ENCODE measurements at regions not wholly inside any gene's neighbourhood (a gene's known extent, or its start where the extent isn't known, plus 50 kb on each side); places are given as distances from the start of the nearest gene placed in this dataset.

- no peak overlapping the region for H3K4me3 ChIP-seq (ENCODE audit: low read length, poor library complexity, severe bottlenecking)
- TF ChIP-seq CTCF (conservative IDR thresholded peaks at IDR 0.05; ENCODE audit: low read length) = no peak
- TF ChIP-seq EZH2phosphoT487 (IDR thresholded peaks at IDR 0.05; ENCODE audit: borderline replicate concordance) = no peak
- H3K4me2 ChIP-seq (ENCODE audit: low read depth, low read length, poor library complexity, severe bottlenecking) = no peak overlapping the region
- H4K20me1 ChIP-seq (ENCODE audit: insufficient read depth, low read length, poor library complexity, severe bottlenecking) = no peaks in the 10 kb centered on the region
- no peaks in the 10 kb centered on the region for H3K9me2 ChIP-seq (replicated peaks; ENCODE audit: low read depth, low read length)
- H3F3A ChIP-seq (ENCODE audit: low read depth) = no peaks in the 10 kb centered on the region
- H2AFZ ChIP-seq (ENCODE audit: low read length) = no peak overlapping the region
- no peaks in the 10 kb centered on the region for H3K79me2 ChIP-seq (ENCODE audit: insufficient read depth, low read length)
- H3K36me3 ChIP-seq (ENCODE audit: insufficient read depth, low read length) = no peaks in the 10 kb centered on the region
- no peaks in the 10 kb centered on the region for H3K4me1 ChIP-seq (ENCODE audit: insufficient read depth, low read length, poor library complexity, severe bottlenecking)
- H3K27me3 ChIP-seq (ENCODE audit: insufficient read depth, low read length, poor library complexity, severe bottlenecking) = no peaks in the 10 kb centered on the region
- H3K9ac ChIP-seq (ENCODE audit: low read depth, low read length, poor library complexity, severe bottlenecking) = no peak overlapping the region
- H3K9me3 ChIP-seq (ENCODE audit: insufficient read depth, low read depth, low read length) = no peaks in the 10 kb centered on the region
Measured at GRCh38 chr1:48127735-48128685, 94.5 kb upstream of the SLC5A9 start.

DNA sequence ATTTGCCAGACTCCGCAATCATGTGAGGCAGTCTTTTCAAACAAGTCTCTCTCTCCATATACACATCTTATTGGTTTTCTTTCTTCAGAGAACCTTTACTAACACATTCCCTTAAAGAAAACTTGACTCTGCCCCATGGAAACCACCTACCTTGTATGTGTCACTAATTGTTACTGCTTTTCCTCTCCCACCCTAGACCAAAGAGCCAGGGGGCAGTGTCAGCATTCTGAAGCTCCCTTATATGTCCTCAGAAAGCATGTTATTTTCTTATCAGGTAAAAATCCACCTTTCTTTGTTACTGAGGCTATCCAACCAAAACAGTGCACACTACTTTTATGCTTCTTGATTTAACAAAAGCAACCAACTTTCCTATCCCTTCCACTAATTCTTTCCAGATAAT lies 98.9 kb upstream of the SLC5A9 start:
- Histone ChIP-seq H4K20me1 (ENCODE audit: insufficient read depth, low read length, poor library complexity, severe bottlenecking) (no peaks in the 10 kb centered on the region), H3K36me3 (ENCODE audit: insufficient read depth, low read length) (no peaks in the 10 kb centered on the region), H3K4me1 (ENCODE audit: insufficient read depth, low read length, poor library complexity, severe bottlenecking) (no peaks in the 10 kb centered on the region), H3K4me3 (ENCODE audit: low read length, poor library complexity, severe bottlenecking) (no peak overlapping the region), H2AFZ (ENCODE audit: low read length) (no peak overlapping the region), H3K9me3 (ENCODE audit: insufficient read depth, low read depth, low read length) (no peaks in the 10 kb centered on the region), H3K79me2 (ENCODE audit: insufficient read depth, low read length) (no peaks in the 10 kb centered on the region), H3K9ac (ENCODE audit: low read depth, low read length, poor library complexity, severe bottlenecking) (no peak overlapping the region), H3K9me2 (replicated peaks; ENCODE audit: low read depth, low read length) (no peaks in the 10 kb centered on the region), H3K27me3 (ENCODE audit: insufficient read depth, low read length, poor library complexity, severe bottlenecking) (no peaks in the 10 kb centered on the region), H3F3A (ENCODE audit: low read depth) (no peaks in the 10 kb centered on the region), H3K4me2 (ENCODE audit: low read depth, low read length, poor library complexity, severe bottlenecking) (no peak overlapping the region)
- TF ChIP-seq EZH2phosphoT487 (IDR thresholded peaks at IDR 0.05; ENCODE audit: borderline replicate concordance) (no peak), CTCF (conservative IDR thresholded peaks at IDR 0.05; ENCODE audit: low read length) (peak; percentile 30; the same call in 1 of the 2 replicates)

- no peak overlapping the region for H2AFZ ChIP-seq (ENCODE audit: low read length)
Measured at GRCh38 chr1:48121955-48122354, 100.6 kb upstream of the SLC5A9 start.

More at GRCh38 chr1:48121955-48122354, 100.6 kb upstream of the SLC5A9 start:
- TF ChIP-seq EZH2phosphoT487 (IDR thresholded peaks at IDR 0.05; ENCODE audit: borderline replicate concordance) = no peak
- TF ChIP-seq CTCF (conservative IDR thresholded peaks at IDR 0.05; ENCODE audit: low read length) = no peak
- Histone ChIP-seq H3K9me2 (replicated peaks; ENCODE audit: low read depth, low read length) (no peaks in the 10 kb centered on the region), H3K4me3 (ENCODE audit: low read length, poor library complexity, severe bottlenecking) (no peak overlapping the region), H3K4me2 (ENCODE audit: low read depth, low read length, poor library complexity, severe bottlenecking) (no peak overlapping the region), H3K27me3 (ENCODE audit: insufficient read depth, low read length, poor library complexity, severe bottlenecking) (no peaks in the 10 kb centered on the region), H3K36me3 (ENCODE audit: insufficient read depth, low read length) (no peaks in the 10 kb centered on the region), H3K4me1 (ENCODE audit: insufficient read depth, low read length, poor library complexity, severe bottlenecking) (no peaks in the 10 kb centered on the region), H3K9ac (ENCODE audit: low read depth, low read length, poor library complexity, severe bottlenecking) (no peak overlapping the region), H4K20me1 (ENCODE audit: insufficient read depth, low read length, poor library complexity, severe bottlenecking) (no peaks in the 10 kb centered on the region), H3K9me3 (ENCODE audit: insufficient read depth, low read depth, low read length) (no peaks in the 10 kb centered on the region), H3F3A (ENCODE audit: low read depth) (no peaks in the 10 kb centered on the region), H3K79me2 (ENCODE audit: insufficient read depth, low read length) (no peaks in the 10 kb centered on the region)

All from Loucy (cell line).